ENCODE measurements at regions not wholly inside any gene's neighbourhood (a gene's known extent, or its start where the extent isn't known, plus 50 kb on each side); places are given as distances from the start of the nearest gene placed in this dataset.

DNA sequence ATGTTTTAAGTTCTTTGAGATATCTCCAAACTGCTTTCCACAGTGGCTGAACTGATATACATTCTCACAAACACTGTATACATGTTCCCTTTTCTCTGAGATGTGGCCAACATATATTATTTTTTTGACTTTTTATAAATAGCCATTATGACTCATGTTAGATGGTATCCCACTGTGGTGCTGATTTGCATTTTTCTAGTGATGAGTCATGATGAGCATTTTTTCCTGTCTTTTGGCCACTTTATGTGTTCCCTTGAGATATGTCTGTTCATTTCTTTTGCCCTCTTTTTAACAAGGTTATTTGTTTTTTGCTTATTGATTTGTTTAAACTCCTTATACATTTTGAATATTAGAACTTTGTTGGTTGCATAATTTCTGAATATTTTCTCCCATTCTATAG, 1055.1 kb downstream of the NXPH1 start:
- no peaks in the 10 kb centered on the region for H3K9me3 Mint-ChIP-seq (ENCODE audit: unreplicated experiment)
- H3K4me3 Mint-ChIP-seq (ENCODE audit: unreplicated experiment), result no peak overlapping the region
- no peaks in the 10 kb centered on the region for H3K4me1 Mint-ChIP-seq (ENCODE audit: unreplicated experiment)
- H3K36me3 Mint-ChIP-seq (ENCODE audit: low read depth, unreplicated experiment), result no peaks in the 10 kb centered on the region
- TF ChIP-seq, protein P1, sequence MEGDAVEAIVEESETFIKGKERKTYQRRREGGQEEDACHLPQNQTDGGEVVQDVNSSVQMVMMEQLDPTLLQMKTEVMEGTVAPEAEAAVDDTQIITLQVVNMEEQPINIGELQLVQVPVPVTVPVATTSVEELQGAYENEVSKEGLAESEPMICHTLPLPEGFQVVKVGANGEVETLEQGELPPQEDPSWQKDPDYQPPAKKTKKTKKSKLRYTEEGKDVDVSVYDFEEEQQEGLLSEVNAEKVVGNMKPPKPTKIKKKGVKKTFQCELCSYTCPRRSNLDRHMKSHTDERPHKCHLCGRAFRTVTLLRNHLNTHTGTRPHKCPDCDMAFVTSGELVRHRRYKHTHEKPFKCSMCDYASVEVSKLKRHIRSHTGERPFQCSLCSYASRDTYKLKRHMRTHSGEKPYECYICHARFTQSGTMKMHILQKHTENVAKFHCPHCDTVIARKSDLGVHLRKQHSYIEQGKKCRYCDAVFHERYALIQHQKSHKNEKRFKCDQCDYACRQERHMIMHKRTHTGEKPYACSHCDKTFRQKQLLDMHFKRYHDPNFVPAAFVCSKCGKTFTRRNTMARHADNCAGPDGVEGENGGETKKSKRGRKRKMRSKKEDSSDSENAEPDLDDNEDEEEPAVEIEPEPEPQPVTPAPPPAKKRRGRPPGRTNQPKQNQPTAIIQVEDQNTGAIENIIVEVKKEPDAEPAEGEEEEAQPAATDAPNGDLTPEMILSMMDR (IDR thresholded peaks at IDR 0.05; ENCODE audit: unreplicated experiment), result no peak
- H3K27me3 Mint-ChIP-seq (ENCODE audit: unreplicated experiment), result no peaks in the 10 kb centered on the region
- H3K27ac Mint-ChIP-seq (ENCODE audit: unreplicated experiment), result no peak overlapping the region
- DNase-seq (ENCODE audit: low spot score), result no peak

DNA sequence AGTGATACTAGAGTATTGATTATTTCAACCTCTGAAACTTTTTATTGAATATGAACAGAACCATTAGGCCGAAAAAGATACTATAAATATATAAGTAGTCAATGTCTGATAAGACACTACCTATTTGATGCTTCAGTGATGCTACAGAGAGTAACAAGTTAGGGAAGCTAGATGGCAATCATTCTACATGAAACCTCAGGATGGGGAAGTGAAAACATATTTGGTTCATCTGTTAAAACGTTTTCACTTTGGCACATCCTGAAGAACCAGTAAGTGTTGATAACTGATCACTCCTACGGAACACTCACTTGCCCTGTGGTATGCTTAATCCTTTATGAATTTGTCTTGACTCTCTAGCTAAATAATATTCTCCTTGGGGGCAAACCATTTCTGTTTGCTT, 1064.9 kb downstream of the NXPH1 start:
- Mint-ChIP-seq H3K36me3 (ENCODE audit: low read depth, unreplicated experiment) (no peaks in the 10 kb centered on the region), H3K9me3 (ENCODE audit: unreplicated experiment) (no peaks in the 10 kb centered on the region), H3K4me1 (ENCODE audit: unreplicated experiment) (no peaks in the 10 kb centered on the region), H3K27ac (ENCODE audit: unreplicated experiment) (no peak overlapping the region), H3K27me3 (ENCODE audit: unreplicated experiment) (no peaks in the 10 kb centered on the region), H3K4me3 (ENCODE audit: unreplicated experiment) (no peak overlapping the region)
- no peak for DNase-seq (ENCODE audit: low spot score)
- TF ChIP-seq, protein P1 (IDR thresholded peaks at IDR 0.05; ENCODE audit: unreplicated experiment), result no peak

DNA sequence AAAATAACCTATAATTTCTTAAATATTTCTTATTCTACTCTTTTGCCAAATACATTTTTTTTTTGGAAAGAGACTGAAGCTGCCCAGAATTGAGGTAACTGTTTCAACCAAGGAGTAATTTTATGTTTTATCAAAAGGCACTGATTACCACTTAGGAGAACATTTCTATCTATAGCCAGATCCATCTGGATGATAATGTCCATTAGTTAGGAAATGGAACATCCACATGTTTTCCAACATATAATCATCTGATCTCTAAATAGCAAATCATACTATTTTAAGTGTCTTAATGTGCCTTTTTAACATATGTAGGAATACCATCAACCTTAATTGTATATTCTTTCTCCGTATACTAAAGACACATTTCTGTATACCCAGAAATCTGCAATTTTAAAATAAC, 1068.9 kb downstream of the NXPH1 start:
- Mint-ChIP-seq H3K4me1 (ENCODE audit: unreplicated experiment) (no peaks in the 10 kb centered on the region), H3K4me3 (ENCODE audit: unreplicated experiment) (no peak overlapping the region), H3K27me3 (ENCODE audit: unreplicated experiment) (no peaks in the 10 kb centered on the region), H3K36me3 (ENCODE audit: low read depth, unreplicated experiment) (no peaks in the 10 kb centered on the region), H3K9me3 (ENCODE audit: unreplicated experiment) (no peaks in the 10 kb centered on the region), H3K27ac (ENCODE audit: unreplicated experiment) (no peak overlapping the region)
- TF ChIP-seq, protein P1 (IDR thresholded peaks at IDR 0.05; ENCODE audit: unreplicated experiment), result no peak
- DNase-seq (ENCODE audit: low spot score), result no peak

DNA sequence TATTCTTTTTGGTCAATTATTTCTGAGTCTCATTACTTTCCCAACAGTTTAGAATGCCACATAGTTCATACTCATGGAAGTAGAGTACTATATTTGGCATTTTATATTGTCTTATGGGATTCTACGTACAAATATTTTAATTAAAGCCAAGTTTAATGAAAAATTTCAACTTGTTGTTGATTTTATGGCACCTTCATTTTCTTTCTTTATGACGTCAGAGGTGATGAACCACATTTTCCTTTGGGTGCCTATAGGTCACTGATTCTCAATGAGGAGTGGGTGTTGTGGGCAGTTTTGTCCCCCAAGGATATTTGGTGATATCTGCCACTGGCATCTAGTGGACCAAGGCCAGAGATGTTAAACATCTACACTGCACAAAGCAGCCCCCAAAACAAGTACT, 1071.3 kb downstream of the NXPH1 start:
- H3K4me3 Mint-ChIP-seq (ENCODE audit: unreplicated experiment), result no peak overlapping the region
- H3K36me3 Mint-ChIP-seq (ENCODE audit: low read depth, unreplicated experiment), result no peaks in the 10 kb centered on the region
- DNase-seq (ENCODE audit: low spot score), result no peak
- H3K4me1 Mint-ChIP-seq (ENCODE audit: unreplicated experiment), result no peaks in the 10 kb centered on the region
- no peaks in the 10 kb centered on the region for H3K9me3 Mint-ChIP-seq (ENCODE audit: unreplicated experiment)
- TF ChIP-seq, protein P1 (IDR thresholded peaks at IDR 0.05; ENCODE audit: unreplicated experiment), result no peak
- no peaks in the 10 kb centered on the region for H3K27me3 Mint-ChIP-seq (ENCODE audit: unreplicated experiment)
- H3K27ac Mint-ChIP-seq (ENCODE audit: unreplicated experiment), result no peak overlapping the region

DNA sequence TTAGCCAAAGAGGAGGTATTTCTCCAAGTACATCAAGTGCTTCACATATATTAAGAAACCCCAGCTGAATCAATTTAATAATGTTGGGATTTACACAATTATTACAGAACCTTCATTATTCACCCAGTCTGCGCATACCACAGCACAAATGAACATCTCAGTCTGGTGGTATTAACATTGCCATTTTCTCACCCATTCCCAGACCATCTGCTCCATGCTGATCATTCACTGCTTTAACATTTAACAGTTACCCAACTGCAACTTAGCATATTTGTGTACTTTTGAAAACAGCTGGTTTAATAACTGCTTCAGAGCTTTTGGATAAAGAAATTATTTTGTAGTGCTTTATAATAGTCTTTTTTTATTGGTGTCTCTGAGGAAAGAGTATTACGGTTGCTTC, 1072.1 kb downstream of the NXPH1 start:
- no peaks in the 10 kb centered on the region for H3K4me1 Mint-ChIP-seq (ENCODE audit: unreplicated experiment)
- H3K27ac Mint-ChIP-seq (ENCODE audit: unreplicated experiment), result no peak overlapping the region
- no peaks in the 10 kb centered on the region for H3K27me3 Mint-ChIP-seq (ENCODE audit: unreplicated experiment)
- TF ChIP-seq, protein P1 (IDR thresholded peaks at IDR 0.05; ENCODE audit: unreplicated experiment), result no peak
- no peak for DNase-seq (ENCODE audit: low spot score)
- H3K9me3 Mint-ChIP-seq (ENCODE audit: unreplicated experiment), result no peaks in the 10 kb centered on the region
- no peak overlapping the region for H3K4me3 Mint-ChIP-seq (ENCODE audit: unreplicated experiment)
- H3K36me3 Mint-ChIP-seq (ENCODE audit: low read depth, unreplicated experiment), result no peaks in the 10 kb centered on the region

All from endothelial cell (in vitro differentiated cells).